Naive thymus-derived CD8-positive, alpha-beta T cell (primary cell): ENCODE measurements at regions not wholly inside any gene's neighbourhood (a gene's known extent, or its start where the extent isn't known, plus 50 kb on each side); places are given as distances from the start of the nearest gene placed in this dataset.

ENCODE experiments used
- ATAC-seq, 2 donors: fragments of 150-1000 bp; cut with Tn5 transposase in 1 of 2; sonication (Bioruptor Pico), chemical (Tn5 transposase) in 1 of 2; 1 replicate in 1 of 2; 2 replicates in 1 of 2; pipeline ENCODE4 v1.10.0; 2021; ENCODE audit warnings: mild to moderate bottlenecking in 2 of 2, moderate library complexity in 2 of 2
- POLR2A ChIA-PET: fragments of 350-600 bp; sonication (Branson Sonifier 250); formaldehyde crosslinking; loops from one replicate; lab custom pipeline; 2021; ENCODE audit warnings: antibody characterized with exemption; lab: Charles Lee
- DNase-seq, 10 donors: peaks; one replicate each; pipeline versions ENCODE4 v3.0.0 to v3.0.0-alpha.2; 2020 to 2022
- H3K27ac Mint-ChIP-seq, 10 donors: one replicate each; pipeline ENCODE4 v1.8.0; 2020 to 2022; ENCODE audit warnings: mild to moderate bottlenecking in 10 of 10, mixed read lengths in 10 of 10, moderate library complexity in 4 of 10, inconsistent platforms in 1 of 10
- H3K27me3 Mint-ChIP-seq, 5 donors: one replicate each; pipeline ENCODE4 v1.8.0; 2021 to 2022; ENCODE audit warnings: mixed read lengths in 5 of 5
- H3K36me3 Mint-ChIP-seq, 3 donors: one replicate each; pipeline ENCODE4 v1.8.0; 2020 to 2022; ENCODE audit warnings: mixed read lengths in 3 of 3, mild to moderate bottlenecking in 2 of 3, inconsistent platforms in 1 of 3
- H3K4me1 Mint-ChIP-seq, 4 donors: one replicate each; pipeline ENCODE4 v1.8.0; 2021 to 2022; ENCODE audit warnings: mixed read lengths in 4 of 4
- H3K4me3 Mint-ChIP-seq, 10 donors: one replicate each; pipeline ENCODE4 v1.8.0; 2020 to 2022; ENCODE audit warnings: mild to moderate bottlenecking in 10 of 10, mixed read lengths in 10 of 10, moderate library complexity in 6 of 10, inconsistent platforms in 1 of 10
- H3K9me3 Mint-ChIP-seq, 9 donors: one replicate each; pipeline ENCODE4 v1.8.0; 2020 to 2022; ENCODE audit warnings: mixed read lengths in 9 of 9, mild to moderate bottlenecking in 3 of 9, inconsistent platforms in 1 of 9, moderate library complexity in 1 of 9

- no peaks in the 10 kb centered on the region for H3K4me1 Mint-ChIP-seq
- POLR2A ChIA-PET, result no interaction called here
- peaks cover 0 to 8% (median 0%) of the 10 kb centered on the region in 3 donors for H3K36me3 Mint-ChIP-seq
- H3K4me3 Mint-ChIP-seq, result no peak overlapping the region
- H3K27me3 Mint-ChIP-seq, result no peaks in the 10 kb centered on the region
- ATAC-seq (no peak), DNase-seq (no peak)
- no peak overlapping the region for H3K27ac Mint-ChIP-seq
- H3K9me3 Mint-ChIP-seq, result peaks cover 3 to 30% (median 11%) of the 10 kb centered on the region in 9 donors
Measured at GRCh38 chr3:80055306-80055705, 287.5 kb upstream of the ROBO1 start.

GRCh38 chr3:80052271-80052670 is 284.5 kb upstream of the ROBO1 start:
- Mint-ChIP-seq H3K27ac (no peak overlapping the region), H3K4me3 (no peak overlapping the region), H3K27me3 (no peaks in the 10 kb centered on the region), H3K9me3 (peaks cover 3 to 18% (median 10%) of the 10 kb centered on the region in 9 donors), H3K36me3 (peaks cover 0 to 9% (median 0%) of the 10 kb centered on the region in 3 donors), H3K4me1 (no peaks in the 10 kb centered on the region)
- ATAC-seq, result no peak
- peak in 1 of 10 donors; percentile 60 for DNase-seq
- POLR2A ChIA-PET, result no interaction called here

GRCh38 chr3:80051602-80051962 is 283.8 kb upstream of the ROBO1 start:
- no peaks in the 10 kb centered on the region for H3K27me3 Mint-ChIP-seq
- DNase-seq, result peak in 1 of 10 donors; percentile 54
- peaks cover 3 to 18% (median 10%) of the 10 kb centered on the region in 9 donors for H3K9me3 Mint-ChIP-seq
- H3K4me1 Mint-ChIP-seq, result no peaks in the 10 kb centered on the region
- POLR2A ChIA-PET, result no interaction called here
- H3K27ac Mint-ChIP-seq, result no peak overlapping the region
- H3K4me3 Mint-ChIP-seq, result no peak overlapping the region
- no peak for ATAC-seq
- H3K36me3 Mint-ChIP-seq, result peaks cover 0 to 9% (median 0%) of the 10 kb centered on the region in 3 donors

- POLR2A ChIA-PET, result no interaction called here
- no peaks in the 10 kb centered on the region for H3K27me3 Mint-ChIP-seq
Measured at GRCh38 chr3:80050826-80051601, 283.2 kb upstream of the ROBO1 start.

GRCh38 chr3:80043226-80043625 is 275.4 kb upstream of the ROBO1 start:
- H3K4me1 Mint-ChIP-seq, result no peaks in the 10 kb centered on the region
- H3K36me3 Mint-ChIP-seq, result no peaks in the 10 kb centered on the region
- no peak overlapping the region for H3K4me3 Mint-ChIP-seq
- DNase-seq, result no peak
- H3K27ac Mint-ChIP-seq, result no peak overlapping the region
- POLR2A ChIA-PET, result no interaction called here
- no peak for ATAC-seq
- no peaks in the 10 kb centered on the region for H3K27me3 Mint-ChIP-seq
- H3K9me3 Mint-ChIP-seq, result peaks cover 0 to 13% (median 5%) of the 10 kb centered on the region in 9 donors

More at GRCh38 chr3:80050826-80051601, 283.2 kb upstream of the ROBO1 start:
- Mint-ChIP-seq H3K27ac (no peak overlapping the region), H3K36me3 (peaks cover 0 to 9% (median 0%) of the 10 kb centered on the region in 3 donors), H3K4me1 (no peaks in the 10 kb centered on the region), H3K4me3 (no peak overlapping the region), H3K9me3 (peaks cover 3 to 21% (median 10%) of the 10 kb centered on the region in 9 donors)
- ATAC-seq (no peak), DNase-seq (no peak)

- Mint-ChIP-seq H3K27ac (no peak overlapping the region), H3K4me1 (no peaks in the 10 kb centered on the region), H3K9me3 (peaks cover 0 to 16% (median 6%) of the 10 kb centered on the region in 9 donors), H3K4me3 (no peak overlapping the region), H3K27me3 (no peaks in the 10 kb centered on the region), H3K36me3 (no peaks in the 10 kb centered on the region)
- no peak for DNase-seq
- no peak for ATAC-seq
- POLR2A ChIA-PET, result no interaction called here
Measured at GRCh38 chr3:80040067-80040466, 272.3 kb upstream of the ROBO1 start.

- Mint-ChIP-seq H3K27ac (no peak overlapping the region), H3K4me3 (no peak overlapping the region), H3K4me1 (no peaks in the 10 kb centered on the region), H3K27me3 (no peaks in the 10 kb centered on the region), H3K9me3 (peaks cover 0 to 16% (median 6%) of the 10 kb centered on the region in 9 donors), H3K36me3 (no peaks in the 10 kb centered on the region)
- no peak for ATAC-seq
- POLR2A ChIA-PET, result no interaction called here
- no peak for DNase-seq
Measured at GRCh38 chr3:80036176-80036575, 268.4 kb upstream of the ROBO1 start.

- H3K36me3 Mint-ChIP-seq, result no peaks in the 10 kb centered on the region
- POLR2A ChIA-PET, result no interaction called here
- no peak for DNase-seq
- H3K27ac Mint-ChIP-seq, result no peak overlapping the region
- no peaks in the 10 kb centered on the region for H3K4me1 Mint-ChIP-seq
- H3K4me3 Mint-ChIP-seq, result no peak overlapping the region
- H3K9me3 Mint-ChIP-seq, result peaks cover 0 to 16% (median 6%) of the 10 kb centered on the region in 9 donors
- ATAC-seq, result no peak
- no peaks in the 10 kb centered on the region for H3K27me3 Mint-ChIP-seq
Measured at GRCh38 chr3:80035021-80035420, 267.2 kb upstream of the ROBO1 start.

- H3K27ac Mint-ChIP-seq, result no peak overlapping the region
- no peaks in the 10 kb centered on the region for H3K4me1 Mint-ChIP-seq
- DNase-seq, result no peak
- peaks cover 3 to 25% (median 9%) of the 10 kb centered on the region in 9 donors for H3K9me3 Mint-ChIP-seq
- H3K36me3 Mint-ChIP-seq, result no peaks in the 10 kb centered on the region
- no peak for ATAC-seq
- no peak overlapping the region for H3K4me3 Mint-ChIP-seq
- POLR2A ChIA-PET, result no interaction called here
- no peaks in the 10 kb centered on the region for H3K27me3 Mint-ChIP-seq
Measured at GRCh38 chr3:80023010-80023409, 255.2 kb upstream of the ROBO1 start.

- no peaks in the 10 kb centered on the region for H3K27me3 Mint-ChIP-seq
- no peak for ATAC-seq
- H3K4me1 Mint-ChIP-seq, result no peaks in the 10 kb centered on the region
- DNase-seq, result no peak
- H3K4me3 Mint-ChIP-seq, result no peak overlapping the region
- H3K9me3 Mint-ChIP-seq, result peaks cover 0 to 18% (median 3%) of the 10 kb centered on the region in 9 donors
- H3K36me3 Mint-ChIP-seq, result no peaks in the 10 kb centered on the region
- no peak overlapping the region for H3K27ac Mint-ChIP-seq
- POLR2A ChIA-PET, result no interaction called here
Measured at GRCh38 chr3:80018375-80018774, 250.6 kb upstream of the ROBO1 start.

- no peak overlapping the region for H3K4me3 Mint-ChIP-seq
- ATAC-seq (no peak), DNase-seq (no peak)
- H3K36me3 Mint-ChIP-seq, result no peaks in the 10 kb centered on the region
- no peaks in the 10 kb centered on the region for H3K27me3 Mint-ChIP-seq
- POLR2A ChIA-PET, result no interaction called here
- H3K27ac Mint-ChIP-seq, result no peak overlapping the region
- H3K9me3 Mint-ChIP-seq, result peaks cover 1 to 21% (median 4%) of the 10 kb centered on the region in 9 donors
- H3K4me1 Mint-ChIP-seq, result no peaks in the 10 kb centered on the region
Measured at GRCh38 chr3:80017369-80017768, 249.6 kb upstream of the ROBO1 start.

GRCh38 chr3:80014576-80014975 is 246.8 kb upstream of the ROBO1 start:
- ATAC-seq, result no peak
- H3K36me3 Mint-ChIP-seq, result no peaks in the 10 kb centered on the region
- H3K9me3 Mint-ChIP-seq, result peaks cover 0 to 9% (median 2%) of the 10 kb centered on the region in 9 donors

GRCh38 chr3:80010021-80010571 is 242.3 kb upstream of the ROBO1 start:
- Mint-ChIP-seq H3K27me3 (no peaks in the 10 kb centered on the region), H3K27ac (no peak overlapping the region), H3K4me1 (no peaks in the 10 kb centered on the region), H3K36me3 (no peaks in the 10 kb centered on the region), H3K4me3 (no peak overlapping the region), H3K9me3 (peaks cover 0 to 25% (median 4%) of the 10 kb centered on the region in 9 donors)
- ATAC-seq (no peak), DNase-seq (no peak)
- POLR2A ChIA-PET, result no interaction called here

More at GRCh38 chr3:80014576-80014975, 246.8 kb upstream of the ROBO1 start:
- Mint-ChIP-seq H3K27ac (no peak overlapping the region), H3K4me1 (no peaks in the 10 kb centered on the region), H3K27me3 (no peaks in the 10 kb centered on the region), H3K4me3 (no peak overlapping the region)
- no peak for DNase-seq
- POLR2A ChIA-PET, result no interaction called here
